Spleen (tissue), 11 donors: ENCODE measurements at regions not wholly inside any gene's neighbourhood (a gene's known extent, or its start where the extent isn't known, plus 50 kb on each side); places are given as distances from the start of the nearest gene placed in this dataset.

Source experiments
- DNase-seq: peaks from one replicate; pipeline ENCODE4 v3.0.0-alpha.2; 2020
- H3K27ac ChIP-seq, 8 donors: fragments of 200-600 bp; sonication (generic) in 7 of 8; 1 replicate in 4 of 8; 2 replicates in 4 of 8; pipeline versions ENCODE4 v1.5.0 to v1.8.0; 2016 to 2021; ENCODE audit warnings: inconsistent platforms in 4 of 8, mild to moderate bottlenecking in 4 of 8, moderate library complexity in 1 of 8
- H3K27me3 ChIP-seq, 7 donors: fragments of 200-600 bp; sonication (generic) in 6 of 7; replicated peaks in 1 of 7; 1 replicate in 4 of 7; 2 replicates in 3 of 7; pipeline versions ENCODE4 v1.5.0 to v1.8.0; 2016 to 2021; ENCODE audit warnings: inconsistent platforms in 3 of 7, mild to moderate bottlenecking in 1 of 7
- H3K36me3 ChIP-seq, 6 donors: fragments of 200-600 bp; sonication (generic) in 5 of 6; 1 replicate in 4 of 6; 2 replicates in 2 of 6; pipeline versions ENCODE4 v1.5.0 to v1.8.0; 2016 to 2021; ENCODE audit warnings: inconsistent platforms in 2 of 6
- H3K4me1 ChIP-seq, 6 donors: fragments of 200-600 bp; sonication (generic) in 5 of 6; 1 replicate in 3 of 6; 2 replicates in 3 of 6; pipeline versions ENCODE4 v1.5.0 to v1.8.0; 2016 to 2021; ENCODE audit warnings: inconsistent platforms in 3 of 6
- H3K4me3 ChIP-seq, 8 donors: fragments of 200-600 bp; sonication (generic) in 7 of 8; 1 replicate in 4 of 8; 2 replicates in 4 of 8; pipeline versions ENCODE4 v1.5.0 to v1.8.0; 2016 to 2021; ENCODE audit warnings: inconsistent platforms in 4 of 8, mild to moderate bottlenecking in 4 of 8, moderate library complexity in 2 of 8
- H3K9me3 ChIP-seq, 8 donors: fragments of 200-600 bp; sonication (generic) in 7 of 8; 1 replicate in 4 of 8; 2 replicates in 4 of 8; pipeline versions ENCODE4 v1.5.0 to v1.8.0; 2016 to 2021; ENCODE audit warnings: inconsistent platforms in 4 of 8
- CTCF ChIP-seq, 11 experiments: fragments of 200-600 bp in 7 of 11; fragments of 450-650 bp in 4 of 11; sonication (generic) in 4 of 11; IDR thresholded peaks in 8 of 11; conservative IDR thresholded peaks in 3 of 11; 1 replicate in 7 of 11; 2 replicates in 4 of 11; pipeline versions ENCODE4 v1.4.0 to v1.8.0; 2016 to 2021; ENCODE audit warnings: antibody characterized with exemption in 11 of 11, inconsistent platforms in 4 of 11, mild to moderate bottlenecking in 1 of 11
- POLR2A ChIP-seq, 3 donors: fragments of 450-650 bp; IDR thresholded peaks; one replicate each; pipeline ENCODE4 v1.5.1; 2017; ENCODE audit warnings: antibody characterized with exemption in 3 of 3, mild to moderate bottlenecking in 1 of 3
- POLR2AphosphoS5 ChIP-seq, 3 donors: sonication (generic); formaldehyde crosslinking; IDR thresholded peaks; one replicate each; pipeline ENCODE4 v1.5.1; 2017; ENCODE audit warnings: antibody characterized with exemption in 3 of 3
- WGBS, 5 donors: extraction: QIAGEN DNeasy Blood & Tissue Kit in 3 of 5; methylation state at CpG; one replicate each; pipeline versions ENCODE4 v1.1.5 to v1.1.7; 2013 to 2018; 5-methylcytosine and 5-hydroxymethylcytosine counted together
- intact Hi-C: fragments of 100-400 bp; cut with DNase I; formaldehyde crosslinking; loops from one replicate; pipeline ENCODE4 v1.15.0; 2023; ENCODE audit warnings: low total_unique reads
- small RNA-seq, 4 donors: library from RNA; depleted of rRNA; stranded (forward); fragments of <200 nt; gene quantifications; one replicate each; pipeline ENCODE3, GENCODE V24; 2016
- donor health status: healthy with polysubstance abuse.
- donor health status: DM: no; HTN: no; CAD: no; lungs with moderate emphysema.
- donor health status: DM: no; HTN: no; CAD: no.
- donor health status: Bipolar disorder and iron deficiency.
- donor health status: healthy.
- donor health status: DM: no; HTN: no; CAD: no.
- donor health status: DM: yes; HTN: yes; CAD: no.

DNA sequence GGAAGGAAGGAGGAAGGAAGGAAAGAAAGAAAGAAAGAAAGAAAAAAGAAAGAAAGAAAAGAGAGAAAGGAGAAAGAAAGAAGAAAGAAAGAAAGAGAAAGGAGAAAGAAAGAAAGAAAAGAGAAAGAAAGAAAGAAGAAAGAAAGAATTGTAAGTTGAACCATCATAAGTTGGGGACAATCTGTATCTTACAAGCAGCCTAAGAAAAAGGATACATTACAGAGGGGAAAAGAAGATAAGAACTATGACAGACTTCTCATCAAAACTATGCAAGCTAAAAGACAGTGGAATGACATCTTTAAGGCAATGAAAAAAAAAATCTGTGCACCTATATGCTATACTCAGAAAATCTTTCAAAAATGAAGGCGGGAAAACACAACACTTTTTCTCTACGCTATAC, 50.3 kb upstream of the SP4 start:
- no peaks in the 10 kb centered on the region for H3K27me3 ChIP-seq
- no peaks in the 10 kb centered on the region for H3K36me3 ChIP-seq
- no peaks in the 10 kb centered on the region for H3K4me1 ChIP-seq
- H3K27ac ChIP-seq = no peak overlapping the region
- H3K4me3 ChIP-seq = no peak overlapping the region
- intact Hi-C loops = no loop called here
- DNase-seq = no peak
- peaks cover 3 to 33% (median 23%) of the 10 kb centered on the region in 8 donors for H3K9me3 ChIP-seq
- no peak for TF ChIP-seq POLR2A (IDR thresholded peaks at IDR 0.05)
- TF ChIP-seq POLR2AphosphoS5 (IDR thresholded peaks at IDR 0.05) = no peak
- TF ChIP-seq CTCF (IDR thresholded peaks at IDR 0.05 in 8 of 11, conservative IDR thresholded peaks at IDR 0.05 in 3 of 11) = no peak
- 81 to 96% (median 94%) methylated on average over 2 of the region's 2 CpGs for WGBS, 5 donors

Small RNA genes in the stretch of these regions (small RNA-seq; reads per million reads assigned to genes)
- gene RN7SL542P = 0 reads per million in 4 donors
